Fibroblast of peridontal ligament (primary cell): ENCODE measurements at regions not wholly inside any gene's neighbourhood (a gene's known extent, or its start where the extent isn't known, plus 50 kb on each side); places are given as distances from the start of the nearest gene placed in this dataset.

Experiments used
- DNase-seq: peaks from one replicate; pipeline ENCODE4 v3.0.0-alpha.2; 2010; ENCODE audit errors: extremely low read depth

DNA sequence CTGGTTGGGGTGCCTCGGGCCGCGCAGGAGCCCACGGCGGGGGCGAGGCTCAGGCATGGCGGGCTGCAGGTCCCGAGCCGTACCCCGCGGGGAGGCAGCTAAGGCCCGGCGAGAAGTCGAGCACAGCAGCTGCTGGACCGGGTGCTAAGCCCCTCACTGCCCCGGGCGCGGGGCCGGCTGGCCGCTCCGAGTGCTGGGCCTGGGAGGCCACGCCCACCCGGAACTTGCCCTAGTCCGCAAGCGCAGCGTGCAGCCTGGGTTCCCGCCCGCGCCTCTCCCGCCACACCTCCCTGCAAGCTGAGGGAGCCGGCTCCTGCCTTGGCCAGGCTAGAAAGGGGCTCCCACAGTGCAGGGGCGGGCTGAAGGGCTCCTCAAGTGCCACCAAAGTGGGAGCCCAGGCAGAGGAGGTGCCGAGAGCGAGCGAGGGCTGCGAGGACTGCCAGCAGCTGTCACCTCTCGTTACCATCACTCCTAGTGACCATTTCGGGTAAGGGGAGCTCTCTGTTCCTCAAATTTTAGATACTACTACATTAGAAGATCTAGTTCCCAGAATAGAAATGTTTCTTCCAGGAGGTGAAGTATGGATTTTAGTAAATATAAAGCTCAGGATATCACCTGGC is 417.0 kb upstream of the AGTR1 start:
- DNase-seq, result no peak

DNA sequence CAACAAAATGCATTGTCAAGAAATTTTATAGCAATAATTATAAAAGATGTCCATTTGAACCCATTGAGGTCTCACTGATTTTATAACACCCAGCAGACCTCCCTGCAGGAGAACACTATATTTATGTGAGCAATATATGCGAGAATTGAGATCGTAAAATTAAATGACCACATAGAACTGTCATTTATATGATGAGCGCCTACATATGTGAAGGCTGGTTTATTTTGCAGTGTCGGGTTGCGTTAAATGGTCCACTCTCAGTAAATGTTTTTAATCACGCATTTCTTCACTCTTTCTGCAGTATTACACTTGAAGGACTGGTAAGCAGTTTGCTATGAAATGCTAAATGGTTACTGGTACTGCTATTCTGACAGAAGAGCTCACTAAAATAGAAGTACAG is 408.5 kb upstream of the AGTR1 start:
- no peak for DNase-seq

DNA sequence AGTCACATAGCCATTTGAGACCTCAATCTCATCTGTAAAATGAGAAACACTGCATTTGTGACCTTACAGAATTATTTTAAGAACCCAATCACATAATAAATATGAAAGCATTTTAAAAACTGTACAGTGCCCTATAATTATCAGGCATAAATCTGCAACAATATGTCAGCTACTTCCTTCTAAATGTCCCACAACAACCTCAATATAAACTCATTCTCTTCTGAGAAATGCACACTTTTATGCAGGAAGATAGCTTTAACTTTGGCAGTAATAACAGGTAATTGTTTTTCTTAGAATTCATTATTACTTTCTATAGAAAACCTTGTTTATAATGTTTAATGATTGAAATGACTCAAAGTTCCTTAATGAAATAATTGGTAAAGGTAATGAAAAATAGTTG is 400.7 kb upstream of the AGTR1 start:
- DNase-seq, result no peak

DNA sequence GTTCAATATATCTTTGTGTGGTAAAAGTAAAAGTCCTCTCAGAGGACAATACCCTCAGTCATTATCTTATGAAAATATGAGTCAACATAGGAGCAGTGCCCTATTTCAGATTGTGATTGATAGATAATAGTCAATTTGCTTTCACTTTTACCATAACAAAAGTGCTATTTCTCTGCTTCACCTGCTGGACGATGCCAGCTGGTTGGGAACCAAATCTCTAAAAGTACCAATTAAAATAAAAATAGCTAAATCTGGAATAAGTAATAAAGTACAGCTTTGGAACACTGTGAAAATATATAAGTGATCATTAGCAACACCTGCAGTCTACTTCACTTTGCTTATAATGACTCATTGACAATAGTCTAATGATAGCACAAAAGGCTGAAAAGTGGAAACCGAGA is 390.3 kb upstream of the AGTR1 start:
- DNase-seq, result no peak

DNA sequence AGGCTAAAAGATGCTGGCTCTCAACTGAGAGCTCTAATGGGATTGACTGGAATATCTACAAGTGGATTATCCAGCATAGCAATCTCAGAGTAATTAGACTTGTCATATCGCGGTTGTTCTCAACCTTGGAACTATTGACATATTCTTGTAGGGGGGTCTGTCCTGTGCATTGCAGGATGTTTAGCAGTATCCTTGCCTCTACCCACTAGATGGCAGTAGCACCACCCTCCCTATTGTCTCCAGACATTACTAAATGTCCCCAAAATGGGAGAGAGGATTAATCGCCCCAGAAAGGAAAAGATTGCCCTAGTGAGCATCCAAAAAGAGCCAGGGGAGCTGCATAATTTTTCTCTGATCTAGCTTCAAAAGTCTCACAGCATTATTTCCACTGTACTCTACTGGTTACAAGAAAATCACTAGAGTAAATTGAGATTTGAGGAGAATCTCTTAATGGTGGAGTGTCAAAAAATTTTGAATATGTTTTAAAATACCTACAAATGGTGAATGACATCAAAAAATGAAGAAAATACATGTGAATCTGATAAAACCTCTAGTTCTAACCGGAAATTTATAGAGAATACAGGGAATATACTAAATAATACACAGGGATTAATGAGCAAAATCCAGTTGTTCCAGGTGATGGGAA is 388.2 kb upstream of the AGTR1 start:
- peak; percentile 66 for DNase-seq

DNA sequence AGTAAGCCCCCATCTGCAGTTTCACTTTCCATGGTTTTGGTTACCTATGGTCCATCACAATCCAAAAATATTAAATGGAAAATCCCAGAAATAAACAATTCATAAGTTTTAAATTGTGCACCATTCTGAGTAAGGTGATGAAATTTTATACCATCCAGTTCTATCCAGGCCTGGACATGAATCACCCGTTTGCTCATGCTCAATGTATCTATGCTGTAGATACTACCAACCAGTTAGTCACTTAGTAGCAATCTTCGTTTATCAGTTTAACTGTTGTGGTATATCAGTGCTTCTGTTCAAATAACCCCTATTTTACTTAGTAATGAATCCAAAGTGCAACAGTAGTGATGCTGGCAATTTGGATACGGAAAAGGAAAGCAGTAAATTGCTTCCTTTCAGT is 381.9 kb upstream of the AGTR1 start:
- no peak for DNase-seq

DNA sequence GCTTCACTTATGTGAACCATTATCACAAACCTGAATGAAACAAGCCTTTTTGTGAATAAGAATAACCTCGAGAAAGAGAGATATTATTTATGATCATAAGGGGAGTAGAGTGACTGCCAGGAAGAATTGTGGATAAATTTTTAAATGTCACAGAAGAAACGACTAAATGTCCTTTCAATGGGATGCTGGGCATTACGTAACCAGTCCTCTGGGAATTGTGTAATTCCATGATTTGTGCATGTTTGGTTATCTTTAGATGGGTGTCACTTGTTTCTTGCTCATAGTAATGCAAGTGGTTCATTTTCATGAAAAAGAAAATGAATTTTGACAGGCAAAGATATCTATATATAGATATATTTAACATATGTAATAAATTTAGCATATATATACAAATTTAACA is 379.5 kb upstream of the AGTR1 start:
- DNase-seq, result no peak

DNA sequence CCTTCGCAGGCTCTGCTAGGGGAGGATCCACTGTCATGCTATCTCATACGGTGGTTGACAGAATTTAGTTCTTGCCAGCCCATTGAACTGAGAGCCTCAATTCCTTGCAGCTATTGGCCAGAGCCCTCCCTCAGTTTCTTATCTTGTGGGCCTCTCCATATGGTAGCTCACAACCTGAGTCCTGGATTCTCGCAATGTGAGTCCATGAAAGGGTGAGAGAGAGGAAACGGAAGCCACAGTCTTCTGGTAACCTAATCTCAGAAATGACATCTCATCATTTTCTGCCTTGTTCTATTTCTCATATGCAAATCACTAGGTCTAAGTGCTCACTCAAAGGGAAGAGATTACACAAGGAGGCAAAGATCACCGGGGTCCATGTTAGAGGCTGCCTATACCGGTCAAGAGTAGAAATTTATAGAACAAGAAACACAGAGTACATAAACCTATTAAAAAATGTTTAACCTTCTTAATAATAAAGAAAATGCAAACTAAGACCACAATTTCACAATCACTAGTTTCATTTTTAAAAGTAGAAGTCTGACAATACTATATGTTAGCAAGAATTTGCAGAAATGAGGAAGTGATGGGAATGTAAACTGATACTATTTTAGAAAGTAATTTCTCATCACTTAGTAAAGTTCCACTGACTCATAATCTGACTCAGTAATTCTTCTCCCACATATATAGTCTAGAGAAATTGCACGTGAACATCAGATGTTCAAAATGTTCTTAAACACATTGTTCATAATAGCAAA is 378.4 kb upstream of the AGTR1 start:
- peak; percentile 89 for DNase-seq

DNA sequence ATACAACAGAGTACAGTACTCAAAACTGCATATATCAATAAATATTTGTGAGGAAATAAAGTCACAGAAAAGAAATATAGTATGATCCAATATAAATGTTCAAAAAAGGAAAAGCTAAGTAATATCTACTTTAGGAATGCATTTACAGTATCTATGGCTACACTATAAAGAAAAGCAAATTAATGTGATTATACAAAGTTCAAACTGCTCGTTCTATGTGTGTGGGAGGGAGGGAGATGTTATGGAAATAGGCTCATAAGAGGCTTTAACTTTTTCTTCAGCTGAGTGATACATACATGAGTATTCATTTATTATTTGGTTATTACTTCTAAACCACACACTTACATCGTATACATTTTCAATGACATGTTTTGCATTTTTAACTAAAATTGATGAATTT is 377.7 kb upstream of the AGTR1 start:
- no peak for DNase-seq

DNA sequence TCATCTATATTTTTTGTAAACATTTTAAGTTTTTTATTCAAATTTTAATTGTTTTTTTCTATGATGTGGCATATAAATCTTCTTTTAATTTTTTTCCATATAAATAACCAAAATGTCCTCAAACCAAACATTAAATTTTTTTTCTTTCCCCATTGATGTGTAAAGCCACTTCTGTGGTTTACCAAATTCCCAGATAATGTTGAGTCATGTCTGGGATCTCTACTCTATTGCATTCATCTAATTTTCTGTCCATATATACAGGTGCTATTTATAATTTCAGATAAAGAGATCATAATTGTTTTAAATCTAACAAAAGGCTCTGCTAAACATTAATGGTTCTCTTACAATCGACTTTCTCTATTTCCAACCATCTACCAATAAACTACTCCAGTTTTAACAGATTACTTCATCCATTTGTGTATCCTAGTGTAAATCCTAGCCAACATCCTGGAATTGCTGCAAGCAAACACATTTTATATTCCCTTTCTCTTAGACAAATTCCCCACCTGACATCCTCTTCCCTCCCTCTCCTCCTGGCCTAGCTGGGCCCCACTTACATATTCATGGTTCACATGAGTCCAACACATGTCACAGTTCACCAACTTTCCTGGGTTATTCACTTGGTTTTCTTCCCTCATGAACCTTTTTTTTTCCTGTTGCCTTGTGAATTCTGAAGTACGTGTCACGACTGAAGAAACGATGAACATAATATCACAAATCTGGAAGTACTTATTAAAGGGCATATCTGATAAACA is 368.0 kb upstream of the AGTR1 start:
- DNase-seq, result peak; percentile 23

DNA sequence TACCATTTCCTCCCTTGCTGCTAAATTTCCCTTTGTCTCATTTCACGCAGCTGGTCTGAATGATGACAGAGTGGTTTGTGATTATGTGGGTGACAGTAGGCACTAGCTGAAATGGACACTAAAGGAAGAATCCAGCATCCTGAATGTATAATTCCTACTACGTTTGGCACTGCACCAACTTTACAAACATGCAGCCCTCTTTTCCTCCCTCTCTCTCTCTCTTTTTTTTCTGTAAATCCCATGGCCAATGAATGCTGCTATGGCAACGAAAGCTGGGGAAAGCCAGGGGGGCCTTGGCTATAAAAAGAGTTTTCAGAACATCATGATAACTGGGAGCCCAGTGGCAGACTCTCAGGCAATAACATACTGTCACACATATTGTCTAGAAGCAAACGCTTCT is 367.2 kb upstream of the AGTR1 start:
- no peak for DNase-seq

DNA sequence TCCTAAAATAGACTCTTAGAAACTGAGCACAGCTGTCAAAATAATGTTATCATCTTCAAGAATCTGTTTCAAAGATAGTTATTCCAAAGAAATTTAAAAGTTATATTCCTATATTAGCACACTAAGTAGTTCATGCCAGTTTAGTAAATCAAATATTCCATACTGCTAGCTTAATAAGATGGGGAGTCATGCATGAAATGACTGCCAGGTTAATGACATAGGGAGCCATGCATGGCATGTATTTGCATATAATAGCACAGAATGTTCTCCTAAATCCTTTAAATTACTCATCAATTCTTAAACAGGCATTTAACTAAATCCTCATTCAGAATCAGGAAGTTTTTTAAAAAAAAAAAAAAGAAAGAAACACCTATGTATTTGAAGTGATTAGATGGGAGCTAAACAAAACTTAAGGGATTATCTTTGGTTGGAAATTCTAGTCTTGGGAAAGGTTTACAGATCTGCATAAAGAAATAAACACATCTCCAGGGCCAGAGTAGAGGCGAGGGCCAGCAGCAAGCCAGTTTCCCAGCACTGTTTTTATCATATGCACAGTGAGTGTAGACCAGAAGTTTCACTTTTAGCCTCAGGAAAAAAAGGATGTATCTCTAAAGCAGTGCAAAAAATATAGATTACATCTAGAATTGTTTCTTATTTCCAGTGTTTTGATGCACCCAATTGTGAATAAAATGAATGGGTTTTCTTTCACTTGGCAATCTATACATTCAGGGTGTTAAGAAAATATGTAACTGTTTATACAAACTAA is 366.4 kb upstream of the AGTR1 start:
- peak; percentile 20 for DNase-seq

DNA sequence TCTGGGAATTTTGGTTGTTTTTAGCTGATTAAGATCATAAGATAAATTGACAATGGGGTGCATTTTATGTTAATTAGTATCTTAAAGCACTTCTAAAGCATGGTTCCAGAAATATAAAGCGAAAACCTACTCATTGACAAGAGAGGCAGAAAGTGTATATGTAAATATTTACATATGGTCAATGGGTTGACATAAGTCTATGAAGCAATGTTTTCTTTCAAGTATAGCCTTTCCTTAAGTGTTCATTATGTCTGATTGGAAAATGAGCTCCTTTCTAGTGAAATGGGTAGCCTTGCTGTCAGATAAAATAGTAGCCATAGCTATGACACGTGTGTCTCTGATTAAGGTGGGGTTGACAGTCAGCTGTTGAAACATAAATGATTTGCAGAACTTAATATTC is 365.2 kb upstream of the AGTR1 start:
- no peak for DNase-seq

DNA sequence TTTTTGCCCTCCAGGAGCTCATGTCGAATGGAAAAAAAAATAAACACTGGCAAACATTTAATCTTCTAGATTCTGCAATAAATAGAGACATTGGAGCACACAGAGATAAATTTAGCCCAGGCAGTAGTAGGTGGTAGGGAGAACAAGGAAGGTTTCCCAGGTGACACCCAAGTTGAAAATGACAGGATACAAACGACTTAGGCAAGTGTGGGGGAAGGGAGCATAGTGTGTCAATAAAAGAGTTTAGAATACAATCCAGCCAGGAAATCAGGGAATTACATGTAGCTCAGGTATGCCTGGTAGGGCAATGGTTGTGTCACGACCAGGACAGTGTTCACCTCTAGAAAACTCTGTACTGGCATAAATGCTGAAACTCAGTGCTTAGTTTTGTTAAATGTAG is 364.6 kb upstream of the AGTR1 start:
- DNase-seq, result no peak

DNA sequence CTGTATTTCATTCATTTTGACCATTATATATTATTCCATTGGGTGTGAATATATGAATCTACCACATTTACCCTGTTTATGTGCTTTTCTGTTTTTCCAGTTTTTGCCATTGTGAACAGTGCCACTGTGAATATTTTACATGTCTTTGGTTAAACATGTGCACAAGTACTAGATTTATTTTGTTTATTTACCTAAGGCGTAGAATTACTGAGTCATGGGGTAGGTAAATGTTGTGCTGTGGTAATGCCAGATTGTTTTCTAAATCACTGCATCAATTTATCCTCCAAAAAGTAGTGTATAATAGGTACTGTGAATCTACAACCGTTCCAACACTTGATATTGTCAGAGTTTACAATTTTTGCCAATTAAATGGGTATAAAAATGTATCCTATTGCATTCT is 362.1 kb upstream of the AGTR1 start:
- no peak for DNase-seq

DNA sequence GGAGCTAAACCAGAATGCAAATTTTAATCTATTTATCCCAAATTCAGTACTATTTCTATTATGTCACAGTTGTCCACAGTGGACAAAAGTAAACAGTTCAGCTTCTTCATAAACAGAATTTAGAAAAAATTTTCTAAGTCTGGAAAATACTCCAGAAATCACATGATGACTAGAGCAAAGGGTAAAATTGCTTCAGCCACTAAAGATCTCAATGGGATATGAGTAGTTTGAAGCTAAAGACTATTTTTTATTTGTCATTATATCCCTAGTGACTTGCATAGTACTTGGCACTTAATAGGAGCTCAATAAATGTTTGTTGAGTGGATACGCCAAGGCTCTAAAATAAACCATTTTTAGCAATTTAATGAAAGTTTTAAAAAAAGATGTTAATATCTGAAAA is 354.3 kb upstream of the AGTR1 start:
- no peak for DNase-seq

DNA sequence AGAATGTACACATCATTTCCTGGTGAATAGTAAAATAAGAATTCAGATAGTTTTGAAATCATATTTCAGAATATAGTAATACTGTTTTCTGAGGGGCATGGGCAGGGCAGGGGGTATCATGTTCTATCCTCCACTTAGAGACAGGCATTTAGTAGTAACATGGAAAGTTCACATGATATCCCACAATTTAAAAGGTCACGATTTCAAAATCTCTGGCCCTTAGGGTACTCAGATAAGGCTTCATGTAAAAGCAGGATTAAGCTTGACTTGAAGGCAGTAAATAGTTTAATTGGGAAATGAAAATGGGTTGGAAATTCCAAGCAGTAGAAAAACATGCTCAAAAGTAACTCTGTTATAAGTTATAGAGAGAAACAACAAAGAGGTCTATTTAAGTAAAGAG is 353.2 kb upstream of the AGTR1 start:
- no peak for DNase-seq

DNA sequence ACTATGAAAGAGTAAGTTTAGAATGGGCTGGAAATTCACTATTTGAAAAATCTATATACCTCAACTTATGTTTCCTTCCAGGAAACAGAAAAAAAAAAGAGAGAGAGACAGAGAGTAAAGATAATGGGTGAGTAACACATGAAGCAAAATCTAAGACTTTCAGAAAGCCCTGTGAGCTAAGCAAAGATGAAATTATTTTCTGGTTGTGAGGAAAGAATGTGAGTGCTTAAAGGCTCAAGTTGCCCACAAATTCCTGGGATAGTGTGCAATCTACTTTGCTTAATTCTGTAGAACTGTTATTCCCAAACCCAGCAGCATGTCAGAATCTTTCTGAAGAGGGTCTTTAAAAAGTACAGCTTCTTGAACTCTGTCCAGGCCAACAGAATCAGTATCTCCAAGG is 337.7 kb upstream of the AGTR1 start:
- peak; percentile 86 for DNase-seq

DNA sequence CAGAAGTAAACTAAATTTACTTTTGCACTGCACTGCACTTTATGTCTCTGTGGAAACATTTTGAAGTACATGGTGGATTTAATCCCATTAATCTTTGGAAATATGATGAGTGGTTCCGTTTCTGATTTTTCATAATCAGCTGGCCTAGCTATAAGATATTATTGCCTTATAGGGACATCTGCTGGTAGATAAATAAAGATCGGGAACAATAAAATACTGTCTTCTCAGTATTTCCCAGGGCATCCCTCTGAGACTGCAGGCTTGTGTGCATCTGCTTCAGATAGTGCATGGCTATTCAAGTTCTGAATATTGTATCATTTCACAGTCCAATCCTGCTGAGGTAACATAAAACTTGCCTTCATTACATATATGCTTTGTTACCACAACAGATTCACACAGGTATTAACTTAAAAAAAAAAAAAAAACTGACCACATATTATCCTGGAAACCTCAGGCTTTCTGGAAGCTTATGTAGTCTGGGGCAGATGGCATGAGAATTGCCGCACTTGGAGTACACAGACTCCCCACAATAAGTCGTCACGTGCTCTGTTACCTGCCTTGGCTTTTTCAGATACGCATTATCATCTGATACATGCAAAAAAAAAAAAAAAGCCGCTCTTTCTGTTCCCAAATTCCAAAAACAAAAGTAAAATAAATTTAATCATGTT is 330.8 kb upstream of the AGTR1 start:
- peak; percentile 53 for DNase-seq

DNA sequence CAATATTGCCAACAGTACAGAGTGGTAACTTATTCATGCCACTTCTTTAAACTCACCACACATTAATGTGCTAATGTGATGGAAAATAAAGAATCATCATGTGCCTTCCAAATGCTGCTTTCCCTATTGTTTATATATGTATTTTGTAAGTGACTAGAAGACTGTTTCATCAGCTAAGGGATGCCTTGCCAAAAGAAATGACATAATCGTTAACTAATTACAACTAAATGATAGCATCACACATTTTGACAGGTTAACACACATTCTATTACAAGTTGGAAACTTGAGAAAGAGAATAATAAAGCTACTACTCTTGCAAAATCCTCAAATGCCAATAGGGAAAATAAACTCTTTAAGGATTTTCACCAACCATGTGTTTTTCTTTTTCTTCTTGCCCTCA is 329.9 kb upstream of the AGTR1 start:
- DNase-seq, result peak; percentile 19

DNA sequence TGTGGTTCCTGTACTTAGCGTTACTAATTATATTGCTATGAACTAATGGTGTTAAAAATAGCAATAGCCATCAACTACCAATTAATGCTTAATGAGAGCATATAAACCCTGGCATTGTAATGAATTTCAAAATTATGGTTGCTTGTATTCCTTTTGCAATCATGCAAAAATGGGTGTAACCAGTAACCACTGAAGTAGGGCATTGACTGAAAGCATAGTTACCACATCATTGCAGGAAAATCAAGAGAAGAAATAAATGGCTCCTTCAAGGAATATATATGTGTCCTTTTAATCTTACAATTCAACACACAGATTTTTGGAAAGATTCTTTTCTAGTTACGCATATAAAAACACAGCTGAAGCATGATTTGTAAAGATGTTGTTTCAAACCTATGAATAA is 328.3 kb upstream of the AGTR1 start:
- peak; percentile 16 for DNase-seq
